ENCODE measurements at regions not wholly inside any gene's neighbourhood (a gene's known extent, or its start where the extent isn't known, plus 50 kb on each side); places are given as distances from the start of the nearest gene placed in this dataset.

DNA sequence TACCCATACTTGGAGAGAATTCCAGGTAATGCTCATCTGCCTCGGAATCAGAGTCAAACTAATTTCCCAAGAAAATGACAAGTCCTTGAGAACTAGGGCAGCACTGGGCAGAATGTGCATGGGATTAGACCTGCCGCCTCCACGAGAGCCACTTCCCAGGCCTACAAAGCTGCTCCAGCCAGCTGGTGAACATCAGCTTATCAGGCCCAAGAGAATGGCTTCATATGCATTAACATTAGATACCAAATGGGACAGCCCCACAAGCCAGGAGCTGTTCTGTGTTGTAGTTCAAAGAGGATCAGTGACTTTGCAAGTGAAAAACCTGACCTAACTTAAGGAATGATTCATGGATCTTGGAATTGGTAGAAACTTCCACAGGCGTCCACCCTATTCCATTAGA is 203.3 kb downstream of the CYLD start:
- TF ChIP-seq, protein P1, sequence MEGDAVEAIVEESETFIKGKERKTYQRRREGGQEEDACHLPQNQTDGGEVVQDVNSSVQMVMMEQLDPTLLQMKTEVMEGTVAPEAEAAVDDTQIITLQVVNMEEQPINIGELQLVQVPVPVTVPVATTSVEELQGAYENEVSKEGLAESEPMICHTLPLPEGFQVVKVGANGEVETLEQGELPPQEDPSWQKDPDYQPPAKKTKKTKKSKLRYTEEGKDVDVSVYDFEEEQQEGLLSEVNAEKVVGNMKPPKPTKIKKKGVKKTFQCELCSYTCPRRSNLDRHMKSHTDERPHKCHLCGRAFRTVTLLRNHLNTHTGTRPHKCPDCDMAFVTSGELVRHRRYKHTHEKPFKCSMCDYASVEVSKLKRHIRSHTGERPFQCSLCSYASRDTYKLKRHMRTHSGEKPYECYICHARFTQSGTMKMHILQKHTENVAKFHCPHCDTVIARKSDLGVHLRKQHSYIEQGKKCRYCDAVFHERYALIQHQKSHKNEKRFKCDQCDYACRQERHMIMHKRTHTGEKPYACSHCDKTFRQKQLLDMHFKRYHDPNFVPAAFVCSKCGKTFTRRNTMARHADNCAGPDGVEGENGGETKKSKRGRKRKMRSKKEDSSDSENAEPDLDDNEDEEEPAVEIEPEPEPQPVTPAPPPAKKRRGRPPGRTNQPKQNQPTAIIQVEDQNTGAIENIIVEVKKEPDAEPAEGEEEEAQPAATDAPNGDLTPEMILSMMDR (IDR thresholded peaks at IDR 0.05): no peak
- TF ChIP-seq POLR2A (IDR thresholded peaks at IDR 0.05): no peak

Data from adrenal gland (tissue), 5 donors.